Erythroblast (primary cell): ENCODE measurements at regions not wholly inside any gene's neighbourhood (a gene's known extent, or its start where the extent isn't known, plus 50 kb on each side); places are given as distances from the start of the nearest gene placed in this dataset.

Source experiments
- DNase-seq, 2 experiments: peaks; one replicate each; lab custom pipeline; 2025; lab: John Stamatoyannopoulos, UW
- GATA1 ChIP-seq: IDR thresholded peaks from 2 replicates; pipeline ENCODE4 v1.6.1; 2011; ENCODE audit warnings: low read depth, mild to moderate bottlenecking, control low read depth, low read length, moderate library complexity
- POLR2A ChIP-seq: IDR thresholded peaks from 2 replicates; pipeline ENCODE4 v1.6.1; 2011; ENCODE audit warnings: mild to moderate bottlenecking, low read length

DNA sequence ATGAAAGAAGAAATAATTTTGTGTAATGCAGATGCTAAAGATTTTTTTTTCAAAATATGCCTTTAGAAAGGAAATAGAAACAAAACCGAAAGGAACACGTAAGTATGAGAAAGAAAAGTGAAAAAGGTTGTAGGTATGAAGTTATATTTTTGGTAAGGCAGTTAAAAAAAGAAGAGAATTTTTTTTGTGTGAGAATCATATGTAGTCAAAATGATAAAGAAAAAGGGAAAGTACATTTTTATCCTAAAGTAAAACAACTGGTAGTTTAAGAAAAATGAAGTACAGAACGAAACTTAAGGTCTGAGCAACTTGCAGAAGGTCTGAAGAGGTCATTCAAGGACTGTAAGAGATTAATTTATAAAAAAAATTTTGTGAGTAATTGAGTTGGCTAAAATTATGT is 164.0 kb upstream of the TRAM1L1 start:
- no peak for DNase-seq
- TF ChIP-seq GATA1 (no peak), POLR2A (no peak)

DNA sequence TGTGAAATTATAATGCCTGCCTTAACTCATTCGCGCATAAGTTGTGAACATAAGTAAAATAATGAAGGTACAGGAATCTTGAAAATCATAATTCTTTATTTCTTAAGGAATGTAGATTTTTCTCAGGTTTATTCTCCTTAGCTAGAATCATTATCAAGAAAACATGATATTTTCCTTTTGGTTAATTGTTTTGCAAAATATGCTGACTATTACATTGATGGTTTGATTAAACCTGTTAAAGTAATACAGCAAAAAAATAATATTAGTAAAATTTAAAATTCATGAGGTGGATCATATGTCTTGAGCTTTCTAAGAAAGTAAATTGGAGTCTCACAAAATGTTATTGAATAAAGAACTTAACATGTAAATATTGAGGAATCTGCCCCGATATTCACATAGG is 178.7 kb upstream of the TRAM1L1 start:
- DNase-seq = no peak
- TF ChIP-seq GATA1 = no peak

DNA sequence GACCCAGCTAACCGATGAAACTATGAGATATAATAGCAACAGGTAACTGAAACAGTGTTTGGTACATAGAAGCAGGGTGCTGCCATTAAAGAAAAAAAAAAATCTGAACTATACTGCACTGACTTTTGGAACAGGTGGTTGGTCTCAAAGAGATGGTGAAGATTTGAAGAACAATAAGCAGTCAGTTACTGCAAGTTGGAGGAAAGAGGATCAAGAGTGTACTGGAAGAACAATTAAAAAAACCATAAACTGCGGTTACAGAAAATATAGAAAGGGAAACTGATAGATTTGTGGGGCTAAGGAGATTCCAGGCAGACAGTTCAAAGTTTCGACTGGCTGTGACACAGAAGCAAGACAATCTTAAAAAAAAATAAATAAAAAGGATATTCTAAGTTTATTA is 181.9 kb upstream of the TRAM1L1 start:
- DNase-seq = no peak
- TF ChIP-seq GATA1 (no peak), POLR2A (no peak)

DNA sequence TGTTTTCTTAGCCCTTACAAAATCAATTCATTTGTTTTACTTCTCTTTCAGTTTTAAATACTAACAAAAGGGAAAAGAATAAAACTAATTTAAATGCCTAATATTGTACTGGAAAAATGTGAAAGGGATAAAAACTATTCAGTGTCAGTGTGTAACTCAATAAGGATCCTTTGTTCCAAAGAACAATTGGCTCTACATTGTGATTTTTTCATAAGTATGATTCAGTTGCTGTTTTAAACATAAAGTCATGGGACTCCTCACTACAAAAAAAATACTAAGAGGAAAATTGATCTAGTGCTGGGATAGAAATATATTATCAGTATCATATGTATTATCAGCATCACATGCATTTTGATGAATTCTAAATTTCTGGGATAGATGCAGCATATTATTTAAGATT is 199.4 kb upstream of the TRAM1L1 start:
- no peak for DNase-seq
- TF ChIP-seq GATA1 (no peak), POLR2A (no peak)

DNA sequence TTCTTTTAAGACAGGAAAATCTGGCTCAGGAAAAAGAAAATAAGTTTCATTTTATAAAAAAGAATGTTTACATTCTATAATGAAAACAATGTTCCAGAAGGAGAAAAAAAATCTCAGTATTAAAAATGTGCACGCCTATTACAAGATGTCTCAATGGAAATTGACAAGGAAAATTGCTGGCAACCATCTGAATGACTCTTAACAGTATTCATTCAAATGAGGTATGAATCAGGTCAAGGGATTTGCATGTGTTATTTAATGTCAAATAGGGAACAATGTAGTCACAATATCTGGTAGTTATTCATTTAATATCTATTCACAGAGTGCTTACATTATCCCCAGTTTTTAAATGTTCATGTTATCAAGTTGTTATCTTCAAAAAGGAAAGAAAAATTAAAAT is 208.4 kb upstream of the TRAM1L1 start:
- TF ChIP-seq POLR2A (no peak), GATA1 (no peak)
- DNase-seq = no peak

DNA sequence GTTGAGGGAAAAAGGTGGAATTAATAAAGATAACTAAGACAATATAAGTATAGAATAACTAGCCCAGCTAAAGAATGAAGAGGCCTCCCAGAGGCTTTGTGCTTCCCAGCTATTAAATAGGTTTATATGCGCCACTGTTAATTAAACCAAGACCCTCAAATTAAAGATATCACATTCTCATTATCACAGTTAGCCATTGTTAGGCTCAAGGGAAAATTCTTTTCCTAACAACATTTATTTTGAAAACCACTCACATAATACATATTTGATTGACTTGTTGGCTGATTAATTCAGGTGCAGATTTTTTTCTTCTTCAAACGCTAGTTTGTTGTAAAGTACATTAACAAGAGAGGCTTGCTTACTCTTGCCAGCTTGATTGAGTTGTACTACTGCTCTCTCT is 216.8 kb upstream of the TRAM1L1 start:
- no peak for TF ChIP-seq GATA1
- no peak for TF ChIP-seq POLR2A
- DNase-seq = no peak

DNA sequence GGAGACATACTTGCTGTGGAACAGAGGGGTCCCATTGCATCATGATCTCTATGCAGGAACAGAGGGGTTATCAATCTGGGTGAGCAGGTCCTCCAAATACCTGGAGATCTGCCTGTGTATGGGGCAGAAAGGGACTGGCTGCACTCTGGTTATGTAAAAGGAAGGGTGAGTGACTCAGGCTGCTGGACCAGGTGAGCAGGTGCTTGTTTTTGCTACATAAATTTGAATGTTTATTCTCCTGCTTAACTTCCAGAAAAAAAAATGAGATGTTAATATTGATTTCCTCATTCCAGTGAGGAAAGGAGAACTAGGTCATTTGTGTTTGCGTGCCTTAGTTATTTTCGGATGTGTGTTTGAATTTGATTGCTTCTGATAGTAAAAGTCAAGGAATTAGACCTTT is 225.8 kb upstream of the TRAM1L1 start:
- no peak for DNase-seq
- no peak for TF ChIP-seq POLR2A
- no peak for TF ChIP-seq GATA1

DNA sequence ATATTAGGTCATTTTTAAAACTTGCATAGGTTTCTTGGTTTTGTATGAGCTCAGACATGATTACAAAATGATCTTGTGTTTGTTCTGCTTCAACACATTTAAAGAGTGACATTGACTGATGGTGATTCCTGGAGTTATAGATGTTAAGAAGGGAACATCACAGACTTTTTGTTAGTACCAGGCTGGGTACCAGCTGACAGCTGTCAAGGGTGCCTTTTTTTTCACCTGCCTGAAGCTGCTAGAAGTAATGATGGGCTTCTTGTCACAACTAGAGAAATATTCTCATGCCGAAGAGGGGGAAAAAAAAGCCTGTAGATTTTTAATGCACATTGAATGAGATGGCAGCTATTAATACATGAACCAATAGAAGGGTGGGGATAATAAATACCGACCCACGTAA is 226.6 kb upstream of the TRAM1L1 start:
- no peak for DNase-seq
- TF ChIP-seq GATA1 (no peak), POLR2A (no peak)

DNA sequence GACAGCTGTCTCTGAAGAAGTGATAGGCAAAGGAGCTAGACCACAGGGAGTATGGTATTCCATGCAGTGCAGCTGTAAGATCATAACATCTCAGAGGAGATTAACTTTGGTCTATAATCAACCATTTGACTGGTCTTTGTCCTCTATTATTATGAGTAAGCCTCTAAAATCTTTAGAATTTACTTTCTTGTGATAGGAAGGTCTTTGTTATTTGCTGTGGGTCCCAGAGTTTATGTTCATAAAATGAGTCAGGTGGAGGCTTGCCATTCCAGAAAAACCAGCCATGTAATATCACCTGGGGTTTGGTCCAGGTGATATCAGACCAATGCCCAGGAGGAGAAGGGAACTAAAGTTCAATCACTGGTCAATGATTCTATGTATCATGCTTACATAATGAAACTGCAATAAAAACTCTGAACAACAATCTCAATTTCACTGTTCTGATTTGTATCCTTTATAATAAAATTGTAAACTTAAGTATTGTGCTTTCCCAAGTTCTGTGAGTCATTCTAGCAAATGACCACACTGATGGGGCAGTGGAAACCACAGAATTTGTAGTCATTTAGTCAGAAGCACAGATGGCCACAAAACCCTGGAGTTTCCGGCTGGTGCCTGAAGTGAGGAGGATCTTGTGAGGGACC is 239.6 kb upstream of the TRAM1L1 start:
- DNase-seq = no peak
- TF ChIP-seq POLR2A = no peak
- TF ChIP-seq GATA1 = no peak

DNA sequence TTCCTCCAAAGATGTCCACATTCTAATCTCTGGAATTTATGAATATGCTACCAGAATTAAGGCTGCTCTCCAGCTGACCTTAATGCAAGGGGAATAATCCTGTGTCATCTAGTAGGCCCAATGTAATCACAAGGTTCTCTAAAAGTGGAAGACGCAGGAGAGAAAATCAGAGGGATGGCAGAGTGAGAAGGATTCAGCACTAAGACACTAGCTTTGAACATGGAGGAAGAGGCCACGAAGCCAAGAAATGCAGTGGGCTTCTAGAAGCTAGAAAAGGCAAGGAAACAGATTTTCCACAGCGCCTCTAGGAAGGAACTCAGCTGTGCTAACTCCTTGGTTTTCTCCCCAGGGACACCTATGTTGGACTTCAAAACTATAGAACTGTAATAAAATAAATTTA is 240.7 kb upstream of the TRAM1L1 start:
- no peak for DNase-seq
- no peak for TF ChIP-seq GATA1
- no peak for TF ChIP-seq POLR2A

DNA sequence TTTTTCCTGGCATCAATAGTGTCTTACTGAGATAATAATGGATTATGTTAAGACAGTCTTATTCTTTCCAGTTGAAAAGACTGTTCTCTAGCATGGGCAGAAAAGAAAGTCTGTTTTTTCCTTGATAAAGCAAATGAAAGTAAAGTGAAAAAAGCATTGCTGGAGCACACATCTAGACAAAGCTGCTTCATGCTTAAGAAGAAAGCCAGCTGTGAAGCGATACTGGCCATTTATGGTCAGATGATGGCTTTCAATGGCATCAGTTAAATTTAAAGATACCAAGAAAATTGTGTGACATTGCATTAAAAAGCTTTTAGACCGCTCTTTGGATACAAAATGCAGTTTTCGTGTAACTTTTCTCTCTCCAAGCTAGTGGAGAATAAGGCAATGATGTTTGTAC is 242.1 kb upstream of the TRAM1L1 start:
- TF ChIP-seq GATA1 = no peak
- no peak for DNase-seq

DNA sequence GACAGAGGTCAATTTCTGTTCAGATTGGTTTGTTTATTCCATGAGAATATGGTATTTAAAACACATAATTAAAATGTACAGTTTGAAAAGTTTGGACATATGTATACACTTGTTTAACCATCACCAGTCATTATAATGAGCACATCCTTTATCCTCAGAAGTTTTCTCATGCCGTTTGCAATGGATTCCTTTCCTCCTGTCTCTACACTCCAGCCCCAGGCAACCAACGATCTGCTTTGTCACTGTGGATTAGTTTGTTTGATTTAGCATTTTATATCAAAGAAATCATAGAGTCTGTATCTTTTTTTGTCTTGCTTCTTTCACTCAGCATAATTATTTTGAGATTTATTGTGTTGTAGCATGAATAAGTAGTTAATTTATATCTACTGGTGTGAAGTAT is 243.0 kb upstream of the TRAM1L1 start:
- DNase-seq = no peak
- TF ChIP-seq POLR2A (no peak), GATA1 (no peak)

DNA sequence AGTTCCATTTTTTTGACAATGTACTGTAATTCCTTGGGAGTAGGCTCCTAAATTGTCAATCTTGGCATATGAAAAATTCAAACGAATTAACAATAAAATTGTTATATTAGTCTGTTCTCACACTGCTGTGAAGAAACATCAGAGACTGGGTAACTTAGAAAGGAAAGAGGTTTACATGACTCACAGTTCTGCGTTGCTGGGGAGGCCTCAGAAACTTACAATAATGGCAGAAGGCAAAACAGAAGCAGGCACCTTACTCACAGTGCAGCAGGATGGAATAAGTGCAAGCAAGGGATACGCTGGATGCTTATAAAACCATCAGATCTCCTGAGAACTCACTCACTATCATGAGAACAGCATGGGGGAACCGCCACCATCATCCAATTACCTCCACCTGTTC is 246.4 kb upstream of the TRAM1L1 start:
- no peak for DNase-seq
- TF ChIP-seq POLR2A (no peak), GATA1 (no peak)

DNA sequence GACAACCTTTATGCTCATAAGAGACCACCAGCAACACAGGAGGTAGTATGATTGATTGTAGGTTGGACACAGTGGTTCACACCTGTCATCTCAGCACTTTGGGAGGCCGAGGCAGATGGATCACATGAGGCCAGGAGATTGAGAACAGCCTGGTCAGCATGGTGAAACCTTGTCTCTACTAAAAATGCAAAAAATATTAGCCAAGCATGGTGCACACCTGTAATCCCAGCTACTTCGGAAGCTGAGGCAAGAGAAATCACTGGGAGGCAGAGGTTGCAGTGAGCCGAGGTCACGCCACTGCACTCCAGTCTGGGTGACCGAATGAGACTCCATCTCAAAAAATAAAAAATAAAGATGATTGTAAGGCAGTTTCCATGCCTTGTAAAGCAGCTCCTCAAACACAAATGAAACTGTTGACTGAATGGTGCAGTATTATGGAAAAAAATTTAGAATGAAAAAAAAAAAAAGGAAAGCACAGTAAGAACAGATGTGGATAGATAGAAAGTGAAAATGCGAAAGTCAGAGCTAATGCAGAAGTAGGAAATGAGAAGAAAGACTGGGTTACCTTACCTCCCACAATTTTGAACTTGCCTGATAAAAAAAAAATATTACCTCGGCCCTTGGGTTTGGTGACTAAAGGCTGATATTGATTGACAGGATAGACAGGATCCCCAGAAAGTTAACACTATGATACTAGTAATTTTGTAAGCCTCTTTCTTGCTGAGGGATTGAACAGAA is 249.2 kb upstream of the TRAM1L1 start:
- DNase-seq = no peak
- TF ChIP-seq POLR2A (no peak), GATA1 (no peak)

DNA sequence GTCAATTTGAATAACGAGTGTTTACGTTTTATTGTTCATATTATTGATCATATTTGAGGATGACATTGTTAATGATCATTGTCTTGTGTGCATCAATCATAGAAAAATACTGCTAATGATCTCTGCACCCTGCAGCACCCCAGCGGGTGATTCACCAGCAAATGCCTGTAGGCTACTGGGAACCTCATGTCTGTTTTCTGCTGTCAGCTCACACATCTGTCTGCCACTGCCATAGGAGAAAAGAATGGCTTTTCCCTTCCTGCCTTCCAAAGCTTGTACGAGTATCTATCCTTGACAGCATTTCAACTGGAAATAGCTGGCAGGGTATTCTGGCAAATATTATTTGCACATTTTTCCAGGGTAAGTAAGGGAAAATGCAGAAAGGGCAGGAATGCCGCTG is 272.1 kb upstream of the TRAM1L1 start:
- DNase-seq = no peak
- TF ChIP-seq POLR2A (no peak), GATA1 (no peak)

DNA sequence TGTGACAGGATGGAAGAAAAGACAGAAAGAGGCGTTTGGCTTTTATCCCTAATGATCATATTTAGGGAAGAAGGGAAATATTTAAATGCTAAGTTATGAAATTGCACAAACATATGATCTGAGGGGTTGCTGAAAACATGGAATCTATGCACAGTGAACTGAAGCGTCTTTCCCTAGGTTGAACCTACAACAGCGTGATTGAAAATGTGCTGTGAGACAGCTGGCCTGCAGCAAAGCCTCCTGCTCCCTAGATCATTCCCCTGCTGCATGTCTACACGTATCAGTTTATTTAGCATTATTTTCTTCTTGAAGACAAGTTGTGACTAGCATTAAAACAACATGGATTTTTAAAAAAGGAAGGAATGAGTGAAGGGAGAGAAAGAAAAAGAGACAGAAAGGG is 272.5 kb upstream of the TRAM1L1 start:
- TF ChIP-seq POLR2A = no peak
- TF ChIP-seq GATA1 = no peak
- no peak for DNase-seq
